Stimulated activated CD4-positive, alpha-beta T cell treated with anti-CD3 and anti-CD28 coated beads, Interleukin-15, amount 100 ng/mL, for 1 hour (primary cell): ENCODE measurements at regions not wholly inside any gene's neighbourhood (a gene's known extent, or its start where the extent isn't known, plus 50 kb on each side); places are given as distances from the start of the nearest gene placed in this dataset.
"Not testable (repeated sequence)": the region's sequence is repeated elsewhere in the genome, so short reads cannot be mapped to it uniquely, and the experiment has no call there.

Experiments used
- DNase-seq, 2 donors: peaks; one replicate each; pipeline ENCODE4 v3.0.0-alpha.2; 2020; ENCODE audit warnings: low read depth in 1 of 2, low spot score in 1 of 2

- no peak for DNase-seq
These were observed 844.5 kb downstream of the TBL1XR1 start for GRCh38 chr3:176352716-176353334.

GRCh38 chr3:176351408-176351807 is 845.9 kb downstream of the TBL1XR1 start:
- no peak for DNase-seq

- no peak for DNase-seq
These were observed 847.6 kb downstream of the TBL1XR1 start for GRCh38 chr3:176349706-176350105.

GRCh38 chr3:176347424-176348146 is 849.7 kb downstream of the TBL1XR1 start:
- no peak for DNase-seq

GRCh38 chr3:176341963-176342362 is 855.3 kb downstream of the TBL1XR1 start:
- DNase-seq = no peak

GRCh38 chr3:176328666-176329065 is 868.6 kb downstream of the TBL1XR1 start:
- DNase-seq = no peak

GRCh38 chr3:176328198-176328597 is 869.1 kb downstream of the TBL1XR1 start:
- DNase-seq = no peak

- DNase-seq = not testable (repeated sequence)
These were observed 870.3 kb downstream of the TBL1XR1 start for GRCh38 chr3:176326894-176327490.

GRCh38 chr3:176321532-176321931 is 875.8 kb downstream of the TBL1XR1 start:
- DNase-seq = not testable (repeated sequence)

- no peak for DNase-seq
These were observed 876.2 kb downstream of the TBL1XR1 start for GRCh38 chr3:176321099-176321498.

GRCh38 chr3:176313426-176313825 is 883.9 kb downstream of the TBL1XR1 start:
- DNase-seq = no peak

GRCh38 chr3:176310641-176311040 is 886.6 kb downstream of the TBL1XR1 start:
- DNase-seq = no peak

GRCh38 chr3:176302271-176302670 is 895.0 kb downstream of the TBL1XR1 start:
- DNase-seq = no peak

- DNase-seq = no peak
These were observed 901.1 kb downstream of the TBL1XR1 start for GRCh38 chr3:176296066-176296597.

- DNase-seq = no peak
These were observed 904.0 kb downstream of the TBL1XR1 start for GRCh38 chr3:176293276-176293675.

- DNase-seq = no peak
These were observed 910.7 kb downstream of the TBL1XR1 start for GRCh38 chr3:176286476-176287085.

GRCh38 chr3:176275538-176275937 is 921.7 kb downstream of the TBL1XR1 start:
- DNase-seq = no peak

- no peak for DNase-seq
These were observed 922.2 kb downstream of the TBL1XR1 start for GRCh38 chr3:176275113-176275512.

GRCh38 chr3:176274161-176274560 is 923.1 kb downstream of the TBL1XR1 start:
- no peak for DNase-seq

- DNase-seq = no peak
These were observed 935.2 kb downstream of the TBL1XR1 start for GRCh38 chr3:176262071-176262470.

GRCh38 chr3:176247191-176247590 is 950.1 kb downstream of the TBL1XR1 start:
- DNase-seq = no peak

GRCh38 chr3:176219970-176220369 is 977.3 kb downstream of the TBL1XR1 start:
- DNase-seq = no peak
